MM.1S (cell line): ENCODE measurements at regions not wholly inside any gene's neighbourhood (a gene's known extent, or its start where the extent isn't known, plus 50 kb on each side); places are given as distances from the start of the nearest gene placed in this dataset.

Experiments used
- DNase-seq: peaks from one replicate; pipeline ENCODE4 v3.0.0-alpha.2; 2015
- H2AFZ ChIP-seq: fragments of 300-600 bp; sonication (generic); 2 replicates; pipeline ENCODE4 v1.6.0; 2016; ENCODE audit warnings: antibody characterized with exemption, low read length
- H3F3A ChIP-seq: fragments of 300-600 bp; sonication (generic); 2 replicates; pipeline ENCODE4 v1.6.1; 2016; ENCODE audit warnings: mild to moderate bottlenecking, antibody characterized with exemption, low read length, moderate library complexity, mixed read lengths; ENCODE audit not compliant: insufficient read depth
- H3K27ac ChIP-seq: fragments of 300-600 bp; sonication (generic); 2 replicates; pipeline ENCODE4 v1.5.1; 2016; ENCODE audit warnings: mild to moderate bottlenecking, low read length
- H3K27me3 ChIP-seq: fragments of 300-600 bp; sonication (generic); replicated peaks from 2 replicates; pipeline ENCODE4 v1.6.0; 2016; ENCODE audit warnings: low read length; ENCODE audit not compliant: insufficient read depth
- H3K36me3 ChIP-seq: fragments of 300-600 bp; sonication (generic); replicated peaks from 2 replicates; pipeline ENCODE4 v1.6.1; 2016; ENCODE audit warnings: mild to moderate bottlenecking, low read length, mixed read lengths; ENCODE audit not compliant: insufficient read depth
- H3K4me1 ChIP-seq: fragments of 300-600 bp; sonication (generic); 2 replicates; pipeline ENCODE4 v1.6.1; 2016; ENCODE audit warnings: low read length, mixed read lengths
- H3K4me2 ChIP-seq: fragments of 300-600 bp; sonication (generic); 2 replicates; pipeline ENCODE4 v1.6.0; 2016; ENCODE audit warnings: low read depth, low read length
- H3K4me3 ChIP-seq: fragments of 300-600 bp; sonication (generic); 2 replicates; pipeline ENCODE4 v1.5.1; 2016; ENCODE audit warnings: low read length, mixed read lengths
- H3K79me2 ChIP-seq: fragments of 300-600 bp; sonication (generic); 2 replicates; pipeline ENCODE4 v1.6.1; 2016; ENCODE audit warnings: mixed run types, low read length, mixed read lengths
- H3K9ac ChIP-seq: fragments of 300-600 bp; sonication (generic); 2 replicates; pipeline ENCODE4 v1.6.1; 2016; ENCODE audit warnings: low read length, mixed read lengths
- H3K9me2 ChIP-seq: fragments of 300-600 bp; sonication (generic); replicated peaks from 2 replicates; pipeline ENCODE4 v1.6.1; 2016; ENCODE audit warnings: mild to moderate bottlenecking, low read length, mixed read lengths; ENCODE audit not compliant: insufficient read depth
- H3K9me3 ChIP-seq: fragments of 300-600 bp; sonication (generic); replicated peaks from 2 replicates; pipeline ENCODE4 v1.6.1; 2016; ENCODE audit warnings: mild to moderate bottlenecking, low read length, mixed read lengths; ENCODE audit not compliant: insufficient read depth
- H4K20me1 ChIP-seq: fragments of 300-600 bp; sonication (generic); 2 replicates; pipeline ENCODE4 v1.6.1; 2016; ENCODE audit warnings: mild to moderate bottlenecking, low read length, moderate library complexity, mixed read lengths; ENCODE audit not compliant: insufficient read depth
- CTCF ChIP-seq: fragments of 300-600 bp; sonication (generic); IDR thresholded peaks from 2 replicates; pipeline ENCODE4 v1.5.1; 2016; ENCODE audit warnings: antibody characterized with exemption, low read length, mixed read lengths
- EZH2 ChIP-seq: fragments of 300-600 bp; sonication (generic); optimal IDR thresholded peaks from 2 replicates; pipeline ENCODE3; 2017; ENCODE audit warnings: low read depth, mild to moderate bottlenecking, antibody characterized with exemption, low read length, mixed read lengths
- EZH2phosphoT487 ChIP-seq: fragments of 300-600 bp; sonication (generic); IDR thresholded peaks from 2 replicates; pipeline ENCODE4 v1.6.1; 2018; ENCODE audit warnings: antibody characterized with exemption, low read length

GRCh38 chr17:79473876-79474440, 136.9 kb downstream of the RBFOX3 start:
- Histone ChIP-seq H3K9me2 (no peaks in the 10 kb centered on the region), H3K27me3 (peaks cover 97% of the 10 kb centered on the region), H3K9ac (no peak overlapping the region), H3K36me3 (no peaks in the 10 kb centered on the region), H3K27ac (no peak overlapping the region), H3K79me2 (no peaks in the 10 kb centered on the region), H3F3A (no peaks in the 10 kb centered on the region), H3K9me3 (no peaks in the 10 kb centered on the region), H3K4me3 (no peak overlapping the region), H4K20me1 (no peaks in the 10 kb centered on the region), H3K4me1 (no peaks in the 10 kb centered on the region), H3K4me2 (no peak overlapping the region), H2AFZ (no peak overlapping the region)
- TF ChIP-seq EZH2phosphoT487, result no peak
- DNase-seq, result no peak

- Histone ChIP-seq H3K27ac (no peak overlapping the region), H3K4me2 (no peak overlapping the region), H3K4me1 (no peaks in the 10 kb centered on the region), H3K9me2 (no peaks in the 10 kb centered on the region), H3K9me3 (no peaks in the 10 kb centered on the region), H3K79me2 (no peaks in the 10 kb centered on the region), H3K9ac (no peak overlapping the region), H3K36me3 (no peaks in the 10 kb centered on the region), H3K27me3 (peaks cover 96% of the 10 kb centered on the region), H3K4me3 (no peak overlapping the region), H3F3A (no peaks in the 10 kb centered on the region), H4K20me1 (no peaks in the 10 kb centered on the region), H2AFZ (no peak overlapping the region)
- no peak for TF ChIP-seq EZH2
- TF ChIP-seq CTCF, result no peak
- TF ChIP-seq EZH2phosphoT487, result no peak
- DNase-seq, result no peak
Measured at GRCh38 chr17:79473111-79473875, 137.6 kb downstream of the RBFOX3 start.

- TF ChIP-seq EZH2, result no peak
- no peak for TF ChIP-seq EZH2phosphoT487
- no peak for TF ChIP-seq CTCF
- no peaks in the 10 kb centered on the region for H3K36me3 ChIP-seq
- H2AFZ ChIP-seq, result no peak overlapping the region
- no peaks in the 10 kb centered on the region for H3K9me2 ChIP-seq
- no peak overlapping the region for H3K9ac ChIP-seq
- DNase-seq, result no peak
- no peak overlapping the region for H3K27ac ChIP-seq
- H4K20me1 ChIP-seq, result no peaks in the 10 kb centered on the region
- H3K4me3 ChIP-seq, result no peak overlapping the region
- no peaks in the 10 kb centered on the region for H3K79me2 ChIP-seq
- no peaks in the 10 kb centered on the region for H3F3A ChIP-seq
- no peaks in the 10 kb centered on the region for H3K9me3 ChIP-seq
- peaks cover 99% of the 10 kb centered on the region for H3K27me3 ChIP-seq
- no peak overlapping the region for H3K4me2 ChIP-seq
- no peaks in the 10 kb centered on the region for H3K4me1 ChIP-seq
Measured at GRCh38 chr17:79470754-79471153, 140.1 kb downstream of the RBFOX3 start.

GRCh38 chr17:79469646-79470045, 141.2 kb downstream of the RBFOX3 start:
- Histone ChIP-seq H3K9me3 (no peaks in the 10 kb centered on the region), H4K20me1 (no peaks in the 10 kb centered on the region), H3K4me2 (no peak overlapping the region), H3K9me2 (no peaks in the 10 kb centered on the region), H3K36me3 (no peaks in the 10 kb centered on the region), H3K9ac (no peak overlapping the region), H3F3A (no peaks in the 10 kb centered on the region), H3K4me1 (no peaks in the 10 kb centered on the region), H2AFZ (no peak overlapping the region), H3K4me3 (no peak overlapping the region), H3K79me2 (no peaks in the 10 kb centered on the region), H3K27me3 (peaks cover 99% of the 10 kb centered on the region), H3K27ac (no peak overlapping the region)
- DNase-seq, result no peak
- TF ChIP-seq EZH2phosphoT487 (no peak), EZH2 (no peak), CTCF (no peak)
